ENCODE measurements at regions not wholly inside any gene's neighbourhood (a gene's known extent, or its start where the extent isn't known, plus 50 kb on each side); places are given as distances from the start of the nearest gene placed in this dataset.

DNA sequence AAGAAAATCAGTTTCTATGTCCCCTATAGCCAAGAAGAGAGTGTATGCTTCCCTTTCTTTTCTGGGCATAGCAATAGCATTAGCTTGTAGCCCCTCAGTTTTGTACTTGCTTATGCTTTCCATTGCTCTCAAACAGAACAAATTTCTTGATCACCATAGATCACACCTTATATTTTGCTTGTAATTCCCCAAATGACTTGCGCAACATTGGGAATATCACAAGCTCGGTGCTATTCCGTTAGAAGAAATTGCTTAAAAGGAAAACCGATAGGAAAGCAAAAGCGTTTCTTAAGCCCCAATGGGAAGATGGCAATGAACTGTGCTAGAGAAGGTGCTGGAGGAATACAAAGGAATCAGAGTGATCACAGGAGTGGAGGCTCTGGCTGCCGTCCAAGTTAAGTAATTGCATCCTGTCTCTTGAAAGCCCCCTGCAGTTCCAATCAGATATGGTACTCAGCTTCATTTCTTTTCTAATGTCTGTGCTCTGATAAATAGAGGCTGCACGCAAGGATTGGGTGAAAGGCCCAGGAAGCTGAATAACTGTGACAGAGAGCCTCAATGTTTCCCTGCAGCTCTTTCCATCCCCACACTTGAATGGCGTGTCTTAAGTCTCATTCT is 182.1 kb upstream of the KIRREL3 start:
- Histone ChIP-seq H3K27me3 (ENCODE audit: control insufficient read depth in 5 of 5, insufficient read depth in 4 of 5, low read length in 5 of 5) (no peaks in the 10 kb centered on the region), H3K36me3 (ENCODE audit: control insufficient read depth in 5 of 5, insufficient read depth in 5 of 5, low read length in 5 of 5) (no peaks in the 10 kb centered on the region), H3K4me1 (ENCODE audit: control insufficient read depth in 5 of 5, insufficient read depth in 5 of 5, low read length in 5 of 5) (no peaks in the 10 kb centered on the region), H3K27ac (ENCODE audit: low read depth, low read length) (no peak overlapping the region), H3K9ac (ENCODE audit: low read length in 5 of 5) (no peak overlapping the region), H3K9me3 (ENCODE audit: control insufficient read depth in 5 of 5, low read length in 5 of 5) (no peaks in the 10 kb centered on the region), H3K4me3 (ENCODE audit: low read depth in 1 of 5, low read length in 5 of 5) (no peak overlapping the region)

DNA sequence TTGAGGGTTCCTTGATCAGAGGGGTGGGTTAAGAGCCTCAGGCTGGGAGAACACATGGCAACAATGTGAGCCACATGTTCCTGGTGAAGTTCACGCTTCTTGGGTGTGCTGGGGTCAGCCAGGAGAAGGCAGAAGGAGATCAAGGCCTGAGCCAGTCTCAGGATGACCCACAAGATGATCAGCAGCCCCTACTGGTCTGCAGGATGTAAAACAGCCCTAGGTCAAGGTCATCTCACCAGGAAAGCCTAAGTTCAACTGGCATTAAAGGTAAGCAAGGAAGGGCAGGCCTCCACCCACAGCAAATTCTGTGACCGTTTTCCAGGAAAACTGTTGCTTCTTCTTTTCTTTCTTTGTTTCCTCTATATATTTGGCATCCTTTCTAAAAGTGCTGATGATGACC is 156.7 kb upstream of the KIRREL3 start:
- Histone ChIP-seq H3K4me3 (ENCODE audit: low read depth in 1 of 5, low read length in 5 of 5) (no peak overlapping the region), H3K27me3 (ENCODE audit: control insufficient read depth in 5 of 5, insufficient read depth in 4 of 5, low read length in 5 of 5) (no peaks in the 10 kb centered on the region), H3K9me3 (ENCODE audit: control insufficient read depth in 5 of 5, low read length in 5 of 5) (no peaks in the 10 kb centered on the region), H3K4me1 (ENCODE audit: control insufficient read depth in 5 of 5, insufficient read depth in 5 of 5, low read length in 5 of 5) (no peaks in the 10 kb centered on the region), H3K27ac (ENCODE audit: low read depth, low read length) (no peak overlapping the region), H3K36me3 (ENCODE audit: control insufficient read depth in 5 of 5, insufficient read depth in 5 of 5, low read length in 5 of 5) (no peaks in the 10 kb centered on the region), H3K9ac (ENCODE audit: low read length in 5 of 5) (no peak overlapping the region)

DNA sequence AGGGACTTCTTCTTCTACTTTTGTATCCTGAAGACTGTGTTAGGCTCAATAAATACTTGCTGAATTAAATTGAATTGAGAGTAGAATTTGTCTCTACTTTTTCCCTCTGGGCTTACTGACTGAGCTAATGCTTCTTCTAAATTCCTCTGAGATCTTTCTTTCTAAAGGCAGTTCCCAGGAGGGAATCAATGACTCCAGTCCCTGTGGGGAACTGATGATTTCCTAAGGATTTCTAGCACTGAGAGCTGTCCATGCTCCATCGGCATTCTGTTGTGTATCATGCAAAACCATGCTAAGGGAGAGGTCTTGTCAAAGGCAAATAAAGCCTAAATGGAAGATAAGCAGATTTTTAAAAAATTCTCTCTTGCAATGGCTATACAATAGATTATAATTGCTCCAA is 148.8 kb upstream of the KIRREL3 start:
- Histone ChIP-seq H3K4me1 (ENCODE audit: control insufficient read depth in 5 of 5, insufficient read depth in 5 of 5, low read length in 5 of 5) (no peaks in the 10 kb centered on the region), H3K9ac (ENCODE audit: low read length in 5 of 5) (no peak overlapping the region), H3K36me3 (ENCODE audit: control insufficient read depth in 5 of 5, insufficient read depth in 5 of 5, low read length in 5 of 5) (no peaks in the 10 kb centered on the region), H3K9me3 (ENCODE audit: control insufficient read depth in 5 of 5, low read length in 5 of 5) (no peaks in the 10 kb centered on the region), H3K27me3 (ENCODE audit: control insufficient read depth in 5 of 5, insufficient read depth in 4 of 5, low read length in 5 of 5) (no peaks in the 10 kb centered on the region), H3K27ac (ENCODE audit: low read depth, low read length) (no peak overlapping the region), H3K4me3 (ENCODE audit: low read depth in 1 of 5, low read length in 5 of 5) (no peak overlapping the region)

DNA sequence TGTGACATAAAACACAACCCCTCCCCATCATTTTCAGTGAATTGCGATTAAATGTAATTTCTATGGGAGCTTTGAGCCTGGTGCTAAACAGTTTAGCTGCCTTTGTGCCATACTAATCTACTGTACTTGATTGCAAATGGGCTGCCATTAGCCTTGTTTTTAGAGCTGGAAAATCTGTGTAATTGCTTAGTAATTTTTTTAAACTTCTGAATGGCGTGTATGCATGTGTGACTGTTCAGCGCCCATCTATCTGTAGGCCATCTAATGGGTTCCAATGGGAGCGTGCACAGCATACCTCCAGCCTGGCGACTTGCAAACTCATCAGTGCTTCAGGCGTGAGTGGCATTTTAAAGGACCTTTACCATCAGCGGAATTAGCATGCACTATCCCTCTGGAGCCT is 142.7 kb upstream of the KIRREL3 start:
- H3K9me3 ChIP-seq (ENCODE audit: control insufficient read depth in 5 of 5, low read length in 5 of 5), result no peaks in the 10 kb centered on the region

DNA sequence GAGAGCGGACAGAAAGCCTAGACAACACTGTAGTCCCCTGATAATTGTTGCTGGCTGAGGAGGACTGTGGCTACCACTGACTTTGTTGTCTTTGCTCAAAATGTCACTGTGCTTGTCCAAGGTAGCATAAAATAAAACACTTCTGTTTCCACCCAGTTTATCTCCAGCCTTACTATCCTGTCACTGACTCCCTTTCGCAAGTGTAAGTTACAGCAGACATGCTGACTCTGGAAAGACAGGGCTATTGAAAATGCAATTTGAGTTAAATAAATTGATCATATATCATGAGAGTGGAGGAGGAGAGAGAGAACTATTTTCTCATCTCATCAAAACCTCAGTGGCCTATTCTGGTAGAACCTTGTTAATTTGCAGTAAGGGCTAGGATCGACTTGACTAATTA is 138.0 kb upstream of the KIRREL3 start:
- Histone ChIP-seq H3K36me3 (ENCODE audit: control insufficient read depth in 5 of 5, insufficient read depth in 5 of 5, low read length in 5 of 5) (no peaks in the 10 kb centered on the region), H3K4me1 (ENCODE audit: control insufficient read depth in 5 of 5, insufficient read depth in 5 of 5, low read length in 5 of 5) (no peaks in the 10 kb centered on the region), H3K27me3 (ENCODE audit: control insufficient read depth in 5 of 5, insufficient read depth in 4 of 5, low read length in 5 of 5) (peaks cover 0 to 3% (median 0%) of the 10 kb centered on the region in 5 donors), H3K9me3 (ENCODE audit: control insufficient read depth in 5 of 5, low read length in 5 of 5) (no peaks in the 10 kb centered on the region), H3K9ac (ENCODE audit: low read length in 5 of 5) (no peak overlapping the region), H3K27ac (ENCODE audit: low read depth, low read length) (no peak overlapping the region), H3K4me3 (ENCODE audit: low read depth in 1 of 5, low read length in 5 of 5) (no peak overlapping the region)

More for the DNA sequence above, 142.7 kb upstream of the KIRREL3 start:
- Histone ChIP-seq H3K4me1 (ENCODE audit: control insufficient read depth in 5 of 5, insufficient read depth in 5 of 5, low read length in 5 of 5) (no peaks in the 10 kb centered on the region), H3K36me3 (ENCODE audit: control insufficient read depth in 5 of 5, insufficient read depth in 5 of 5, low read length in 5 of 5) (no peaks in the 10 kb centered on the region), H3K9ac (ENCODE audit: low read length in 5 of 5) (no peak overlapping the region), H3K4me3 (ENCODE audit: low read depth in 1 of 5, low read length in 5 of 5) (no peak overlapping the region), H3K27ac (ENCODE audit: low read depth, low read length) (no peak overlapping the region), H3K27me3 (ENCODE audit: control insufficient read depth in 5 of 5, insufficient read depth in 4 of 5, low read length in 5 of 5) (no peaks in the 10 kb centered on the region)

DNA sequence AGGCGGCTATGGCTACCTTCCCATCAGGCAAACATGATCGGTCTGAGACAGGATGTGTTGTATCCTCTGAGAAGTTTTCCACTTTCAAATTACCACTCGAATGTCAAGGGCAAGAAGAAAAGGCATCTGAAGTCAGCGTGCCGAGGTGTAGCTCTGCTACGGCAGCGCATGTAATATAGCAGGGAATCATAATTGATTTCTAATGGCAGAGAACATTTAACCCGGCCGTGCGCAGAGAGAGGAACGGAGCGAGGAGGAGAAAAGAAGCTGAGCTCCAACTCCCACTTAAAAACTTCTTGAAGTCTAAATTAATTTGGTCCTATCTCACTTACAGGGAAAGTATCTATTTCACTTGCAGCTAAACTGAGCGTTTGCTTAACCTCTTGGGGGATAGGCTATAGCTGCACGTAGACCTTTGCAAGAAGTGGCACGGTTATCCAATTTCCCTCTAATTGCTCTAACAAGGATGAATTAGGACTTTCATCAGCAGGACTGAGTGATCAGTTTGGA is 137.3 kb upstream of the KIRREL3 start:
- H3K4me1 ChIP-seq (ENCODE audit: control insufficient read depth in 5 of 5, insufficient read depth in 5 of 5, low read length in 5 of 5), result no peaks in the 10 kb centered on the region
- peaks cover 0 to 3% (median 0%) of the 10 kb centered on the region in 5 donors for H3K27me3 ChIP-seq (ENCODE audit: control insufficient read depth in 5 of 5, insufficient read depth in 4 of 5, low read length in 5 of 5)
- H3K9me3 ChIP-seq (ENCODE audit: control insufficient read depth in 5 of 5, low read length in 5 of 5), result no peaks in the 10 kb centered on the region
- H3K4me3 ChIP-seq (ENCODE audit: low read depth in 1 of 5, low read length in 5 of 5), result no peak overlapping the region
- H3K36me3 ChIP-seq (ENCODE audit: control insufficient read depth in 5 of 5, insufficient read depth in 5 of 5, low read length in 5 of 5), result no peaks in the 10 kb centered on the region
- no peak overlapping the region for H3K9ac ChIP-seq (ENCODE audit: low read length in 5 of 5)
- no peak overlapping the region for H3K27ac ChIP-seq (ENCODE audit: low read depth, low read length)

DNA sequence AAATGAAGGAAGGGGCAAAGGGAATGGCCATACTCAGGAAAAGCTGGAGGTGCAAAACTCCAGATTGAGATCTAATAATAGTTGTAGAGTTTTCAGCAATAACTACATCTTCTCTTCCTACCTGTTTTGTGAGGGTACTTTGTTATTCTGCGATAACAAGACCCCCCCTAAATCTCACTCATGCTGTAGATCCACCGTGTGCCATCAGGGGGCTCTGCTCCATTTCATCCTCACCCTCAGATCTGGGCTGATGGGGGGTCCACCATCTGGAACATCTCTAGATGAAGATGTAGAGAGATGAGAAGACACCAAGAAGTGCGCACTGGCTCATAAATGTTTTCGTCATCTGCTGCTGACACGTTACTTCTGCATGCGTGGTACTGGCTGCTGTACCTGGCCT is 135.9 kb upstream of the KIRREL3 start:
- Histone ChIP-seq H3K36me3 (ENCODE audit: control insufficient read depth in 5 of 5, insufficient read depth in 5 of 5, low read length in 5 of 5) (no peaks in the 10 kb centered on the region), H3K9me3 (ENCODE audit: control insufficient read depth in 5 of 5, low read length in 5 of 5) (no peaks in the 10 kb centered on the region), H3K4me1 (ENCODE audit: control insufficient read depth in 5 of 5, insufficient read depth in 5 of 5, low read length in 5 of 5) (no peaks in the 10 kb centered on the region), H3K27ac (ENCODE audit: low read depth, low read length) (no peak overlapping the region), H3K27me3 (ENCODE audit: control insufficient read depth in 5 of 5, insufficient read depth in 4 of 5, low read length in 5 of 5) (peaks cover 0 to 3% (median 0%) of the 10 kb centered on the region in 5 donors), H3K4me3 (ENCODE audit: low read depth in 1 of 5, low read length in 5 of 5) (no peak overlapping the region), H3K9ac (ENCODE audit: low read length in 5 of 5) (no peak overlapping the region)

DNA sequence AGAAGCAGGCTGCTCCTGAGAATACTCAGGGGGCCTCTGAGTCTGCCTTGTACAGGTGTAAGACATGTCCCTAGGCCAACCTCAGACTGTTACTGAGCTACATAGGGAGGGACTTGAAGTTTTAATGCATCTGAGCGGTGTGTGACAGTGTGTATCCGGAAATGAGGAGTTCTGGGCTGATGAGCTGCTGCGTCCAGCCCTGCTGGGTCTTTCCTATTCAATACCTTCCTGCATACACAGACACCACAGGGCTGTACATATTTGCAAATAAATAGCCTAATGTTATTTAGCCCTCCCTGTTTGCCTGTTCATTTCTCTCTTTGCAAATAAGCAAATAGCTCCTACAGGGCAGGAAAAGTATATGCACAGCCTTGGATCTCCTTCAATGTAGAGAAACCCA is 134.7 kb upstream of the KIRREL3 start:
- H3K27ac ChIP-seq (ENCODE audit: low read depth, low read length), result no peak overlapping the region
- no peaks in the 10 kb centered on the region for H3K9me3 ChIP-seq (ENCODE audit: control insufficient read depth in 5 of 5, low read length in 5 of 5)
- no peaks in the 10 kb centered on the region for H3K36me3 ChIP-seq (ENCODE audit: control insufficient read depth in 5 of 5, insufficient read depth in 5 of 5, low read length in 5 of 5)
- peaks cover 0 to 3% (median 0%) of the 10 kb centered on the region in 5 donors for H3K27me3 ChIP-seq (ENCODE audit: control insufficient read depth in 5 of 5, insufficient read depth in 4 of 5, low read length in 5 of 5)
- H3K9ac ChIP-seq (ENCODE audit: low read length in 5 of 5), result no peak overlapping the region
- H3K4me3 ChIP-seq (ENCODE audit: low read depth in 1 of 5, low read length in 5 of 5), result no peak overlapping the region
- no peaks in the 10 kb centered on the region for H3K4me1 ChIP-seq (ENCODE audit: control insufficient read depth in 5 of 5, insufficient read depth in 5 of 5, low read length in 5 of 5)

DNA sequence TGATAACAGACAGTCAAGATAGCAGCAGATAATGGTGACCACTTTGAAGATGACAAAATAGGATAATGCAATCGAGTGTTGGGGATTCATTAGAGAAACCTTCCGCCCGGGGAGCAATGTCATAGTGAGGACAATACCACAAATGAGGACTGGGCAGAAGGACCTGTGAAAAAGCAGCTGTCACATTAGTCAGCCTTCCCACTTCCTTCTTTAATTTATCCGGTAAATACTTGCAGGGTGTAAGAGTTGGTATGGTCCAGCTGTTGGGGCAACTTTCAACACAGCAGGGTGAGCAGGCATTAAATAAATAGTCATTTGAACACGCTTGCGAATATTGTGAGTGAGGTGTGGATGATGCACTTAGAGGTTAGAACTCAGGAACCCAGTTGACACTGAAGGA is 132.5 kb upstream of the KIRREL3 start:
- H3K9ac ChIP-seq (ENCODE audit: low read length in 5 of 5), result no peak overlapping the region
- H3K27ac ChIP-seq (ENCODE audit: low read depth, low read length), result no peak overlapping the region
- no peaks in the 10 kb centered on the region for H3K9me3 ChIP-seq (ENCODE audit: control insufficient read depth in 5 of 5, low read length in 5 of 5)
- H3K36me3 ChIP-seq (ENCODE audit: control insufficient read depth in 5 of 5, insufficient read depth in 5 of 5, low read length in 5 of 5), result no peaks in the 10 kb centered on the region
- H3K27me3 ChIP-seq (ENCODE audit: control insufficient read depth in 5 of 5, insufficient read depth in 4 of 5, low read length in 5 of 5), result peaks cover 0 to 3% (median 0%) of the 10 kb centered on the region in 5 donors
- no peak overlapping the region for H3K4me3 ChIP-seq (ENCODE audit: low read depth in 1 of 5, low read length in 5 of 5)
- H3K4me1 ChIP-seq (ENCODE audit: control insufficient read depth in 5 of 5, insufficient read depth in 5 of 5, low read length in 5 of 5), result no peaks in the 10 kb centered on the region

DNA sequence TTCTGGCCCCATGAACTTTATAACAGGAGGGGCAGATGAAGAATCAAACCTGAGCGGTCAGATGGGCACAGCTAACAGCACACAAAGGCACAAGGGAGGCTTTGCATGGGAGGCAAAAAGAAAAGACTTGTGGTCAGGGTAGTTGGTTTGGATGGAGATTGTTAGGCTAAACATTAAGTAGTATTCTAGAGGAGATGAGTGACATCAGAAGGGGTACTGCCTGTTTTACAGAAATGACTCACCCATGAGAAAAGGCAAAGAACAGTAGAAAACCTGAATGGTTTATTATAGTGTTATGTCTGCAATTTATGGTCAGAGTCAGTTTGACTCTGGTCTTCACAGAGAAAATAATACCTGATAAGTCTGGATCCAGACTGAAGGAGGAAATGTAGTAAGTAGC is 129.8 kb upstream of the KIRREL3 start:
- no peaks in the 10 kb centered on the region for H3K27me3 ChIP-seq (ENCODE audit: control insufficient read depth in 5 of 5, insufficient read depth in 4 of 5, low read length in 5 of 5)
- no peak overlapping the region for H3K4me3 ChIP-seq (ENCODE audit: low read depth in 1 of 5, low read length in 5 of 5)
- H3K27ac ChIP-seq (ENCODE audit: low read depth, low read length), result no peak overlapping the region
- H3K36me3 ChIP-seq (ENCODE audit: control insufficient read depth in 5 of 5, insufficient read depth in 5 of 5, low read length in 5 of 5), result no peaks in the 10 kb centered on the region
- no peaks in the 10 kb centered on the region for H3K9me3 ChIP-seq (ENCODE audit: control insufficient read depth in 5 of 5, low read length in 5 of 5)
- no peaks in the 10 kb centered on the region for H3K4me1 ChIP-seq (ENCODE audit: control insufficient read depth in 5 of 5, insufficient read depth in 5 of 5, low read length in 5 of 5)
- no peak overlapping the region for H3K9ac ChIP-seq (ENCODE audit: low read length in 5 of 5)
